Lower leg skin (tissue), 4 donors: ENCODE measurements at regions not wholly inside any gene's neighbourhood (a gene's known extent, or its start where the extent isn't known, plus 50 kb on each side); places are given as distances from the start of the nearest gene placed in this dataset.

Experiments used
- DNase-seq, 2 donors: peaks; one replicate each; pipeline ENCODE4 v3.0.0-alpha.2; 2019; ENCODE audit warnings: low spot score in 2 of 2
- H3K4me3 ChIP-seq: fragments of 200-600 bp; sonication (generic); 2 replicates; pipeline ENCODE4 v1.5.1; 2017; ENCODE audit warnings: mild to moderate bottlenecking, low read depth; ENCODE audit not compliant: poor library complexity, severe bottlenecking
- POLR2A ChIP-seq, 2 donors: fragments of 450-650 bp; IDR thresholded peaks; one replicate each; pipeline ENCODE4 v1.6.1; 2016 to 2017; ENCODE audit warnings: antibody characterized with exemption in 2 of 2, mild to moderate bottlenecking in 1 of 2, moderate library complexity in 1 of 2
- WGBS, 2 donors: methylation state at CpG; one replicate each; pipeline ENCODE4 v1.1.5; 2018; 5-methylcytosine and 5-hydroxymethylcytosine counted together
- intact Hi-C: fragments of 100-400 bp; cut with DNase I; formaldehyde crosslinking; loops from one replicate; pipeline ENCODE4 v1.15.0; 2023; ENCODE audit warnings: low total_unique reads
- TF ChIP-seq, protein P1 (sequence below), 3 donors: fragments of 450-650 bp; IDR thresholded peaks; one replicate each; pipeline ENCODE4 v1.5.1; 2016; ENCODE audit warnings: antibody characterized with exemption in 3 of 3, mild to moderate bottlenecking in 3 of 3, moderate library complexity in 2 of 3

- no peak for DNase-seq
- 63 to 74% methylated on average over 5 of the region's 5 CpGs for WGBS, 2 donors
- H3K4me3 ChIP-seq, result no peak overlapping the region
- TF ChIP-seq POLR2A (IDR thresholded peaks at IDR 0.05), result no peak
- TF ChIP-seq, protein P1, sequence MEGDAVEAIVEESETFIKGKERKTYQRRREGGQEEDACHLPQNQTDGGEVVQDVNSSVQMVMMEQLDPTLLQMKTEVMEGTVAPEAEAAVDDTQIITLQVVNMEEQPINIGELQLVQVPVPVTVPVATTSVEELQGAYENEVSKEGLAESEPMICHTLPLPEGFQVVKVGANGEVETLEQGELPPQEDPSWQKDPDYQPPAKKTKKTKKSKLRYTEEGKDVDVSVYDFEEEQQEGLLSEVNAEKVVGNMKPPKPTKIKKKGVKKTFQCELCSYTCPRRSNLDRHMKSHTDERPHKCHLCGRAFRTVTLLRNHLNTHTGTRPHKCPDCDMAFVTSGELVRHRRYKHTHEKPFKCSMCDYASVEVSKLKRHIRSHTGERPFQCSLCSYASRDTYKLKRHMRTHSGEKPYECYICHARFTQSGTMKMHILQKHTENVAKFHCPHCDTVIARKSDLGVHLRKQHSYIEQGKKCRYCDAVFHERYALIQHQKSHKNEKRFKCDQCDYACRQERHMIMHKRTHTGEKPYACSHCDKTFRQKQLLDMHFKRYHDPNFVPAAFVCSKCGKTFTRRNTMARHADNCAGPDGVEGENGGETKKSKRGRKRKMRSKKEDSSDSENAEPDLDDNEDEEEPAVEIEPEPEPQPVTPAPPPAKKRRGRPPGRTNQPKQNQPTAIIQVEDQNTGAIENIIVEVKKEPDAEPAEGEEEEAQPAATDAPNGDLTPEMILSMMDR (IDR thresholded peaks at IDR 0.05), result no peak
- intact Hi-C loops, result no loop called here
Measured at GRCh38 chr4:20430259-20430941, 178.7 kb downstream of the SLIT2 start.

- 73 to 77% methylated on average over 6 of the region's 6 CpGs for WGBS, 2 donors
- intact Hi-C loops, result no loop called here
- no peak for DNase-seq
- TF ChIP-seq POLR2A (IDR thresholded peaks at IDR 0.05), result no peak
- TF ChIP-seq, protein P1 (IDR thresholded peaks at IDR 0.05), result no peak
- H3K4me3 ChIP-seq, result no peak overlapping the region
Measured at GRCh38 chr4:20431543-20431951, 179.8 kb downstream of the SLIT2 start.

GRCh38 chr4:20432088-20432487, 180.4 kb downstream of the SLIT2 start:
- intact Hi-C loops, result no loop called here
- no peak for DNase-seq
- H3K4me3 ChIP-seq, result no peak overlapping the region
- TF ChIP-seq, protein P1 (IDR thresholded peaks at IDR 0.05), result no peak
- 48 to 50% methylated on average over 5 of the region's 5 CpGs for WGBS, 2 donors

GRCh38 chr4:20433097-20433705, 181.5 kb downstream of the SLIT2 start:
- TF ChIP-seq, protein P1 (IDR thresholded peaks at IDR 0.05), result no peak
- DNase-seq, result no peak
- WGBS, 2 donors, result 75 to 81% methylated on average over 5 of the region's 5 CpGs
- intact Hi-C loops, result no loop called here
- no peak overlapping the region for H3K4me3 ChIP-seq

DNA sequence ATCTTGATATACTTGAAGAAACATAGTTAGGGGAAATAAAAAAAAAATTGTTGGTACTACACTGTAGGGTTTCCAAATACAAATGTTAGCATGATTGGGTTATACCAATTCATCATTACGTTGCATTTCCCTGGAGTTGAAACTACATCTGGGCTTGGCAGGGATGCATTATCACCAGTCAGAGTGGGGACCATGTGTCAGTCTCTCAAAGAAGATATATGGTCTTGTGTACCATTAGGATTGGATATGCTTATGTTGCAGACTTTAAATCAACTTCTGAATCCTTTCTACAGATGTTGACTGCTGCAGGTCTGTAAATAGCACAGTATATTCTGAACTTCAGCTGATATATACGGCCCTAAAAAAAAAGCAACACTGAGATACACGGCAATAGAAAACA, 188.5 kb downstream of the SLIT2 start:
- intact Hi-C loops, result no loop called here
- 81 to 82% methylated on average over 3 of the region's 3 CpGs for WGBS, 2 donors
- no peak overlapping the region for H3K4me3 ChIP-seq
- DNase-seq, result no peak
- no peak for TF ChIP-seq POLR2A (IDR thresholded peaks at IDR 0.05)
- TF ChIP-seq, protein P1 (IDR thresholded peaks at IDR 0.05), result no peak
